Nephron (organoid): ENCODE measurements at regions not wholly inside any gene's neighbourhood (a gene's known extent, or its start where the extent isn't known, plus 50 kb on each side); places are given as distances from the start of the nearest gene placed in this dataset.

ENCODE experiments used
- H3K27ac Mint-ChIP-seq, 3 experiments: 2 replicates each; pipeline ENCODE4 v1.8.0; 2020; ENCODE audit warnings: mixed read lengths in 3 of 3, mild to moderate bottlenecking in 2 of 3, moderate library complexity in 1 of 3
- H3K27me3 Mint-ChIP-seq: 2 replicates; pipeline ENCODE4 v1.8.0; 2021; ENCODE audit warnings: low read depth, mild to moderate bottlenecking, moderate library complexity, mixed read lengths
- H3K36me3 Mint-ChIP-seq: 2 replicates; pipeline ENCODE4 v1.8.0; 2020; ENCODE audit warnings: low read depth, mixed read lengths
- H3K4me1 Mint-ChIP-seq: 2 replicates; pipeline ENCODE4 v1.8.0; 2020; ENCODE audit warnings: mixed read lengths
- H3K4me3 Mint-ChIP-seq, 3 experiments: 2 replicates each; pipeline ENCODE4 v1.8.0; 2020; ENCODE audit warnings: mild to moderate bottlenecking in 3 of 3, mixed read lengths in 3 of 3, moderate library complexity in 2 of 3
- H3K9me3 Mint-ChIP-seq: 2 replicates; pipeline ENCODE4 v1.8.0; 2020; ENCODE audit warnings: mixed read lengths
- CTCF ChIP-seq, 3 experiments: fragments of 200-600 bp; sonication (generic); IDR thresholded peaks; one replicate each; pipeline ENCODE4 v1.5.0; 2021; ENCODE audit warnings: antibody characterized with exemption in 3 of 3; ENCODE audit not compliant: unreplicated experiment in 3 of 3

GRCh38 chr6:169943241-169944060 lies 192.0 kb downstream of the ERMARD start:
- Mint-ChIP-seq H3K27me3 (peaks cover 52% of the 10 kb centered on the region), H3K4me1 (peaks cover 27% of the 10 kb centered on the region), H3K9me3 (peaks cover 36% of the 10 kb centered on the region), H3K27ac (no peak overlapping the region), H3K36me3 (peaks cover 9% of the 10 kb centered on the region), H3K4me3 (no peak overlapping the region)
- no peak for TF ChIP-seq CTCF (IDR thresholded peaks at IDR 0.05; ENCODE audit: unreplicated experiment in 3 of 3)

GRCh38 chr6:169942173-169942572 lies 190.8 kb downstream of the ERMARD start:
- no peak overlapping the region for H3K27ac Mint-ChIP-seq
- peaks cover 9% of the 10 kb centered on the region for H3K36me3 Mint-ChIP-seq
- H3K27me3 Mint-ChIP-seq, result peaks cover 57% of the 10 kb centered on the region
- peaks cover 31% of the 10 kb centered on the region for H3K4me1 Mint-ChIP-seq
- TF ChIP-seq CTCF (IDR thresholded peaks at IDR 0.05; ENCODE audit: unreplicated experiment in 3 of 3), result no peak
- peaks cover 36% of the 10 kb centered on the region for H3K9me3 Mint-ChIP-seq
- no peak overlapping the region for H3K4me3 Mint-ChIP-seq

- TF ChIP-seq CTCF (IDR thresholded peaks at IDR 0.05; ENCODE audit: unreplicated experiment in 3 of 3), result no peak
- peak overlapping the region in 1 of 3 experiments; percentile 26 for H3K4me3 Mint-ChIP-seq
- H3K36me3 Mint-ChIP-seq, result peaks cover 9% of the 10 kb centered on the region
- peaks cover 32% of the 10 kb centered on the region for H3K9me3 Mint-ChIP-seq
- peaks cover 60% of the 10 kb centered on the region for H3K27me3 Mint-ChIP-seq
- H3K4me1 Mint-ChIP-seq, result peaks cover 34% of the 10 kb centered on the region
- H3K27ac Mint-ChIP-seq, result peak overlapping the region; percentile 19 to 48 (median 33)
These were observed 189.3 kb downstream of the ERMARD start for GRCh38 chr6:169940481-169941271.

GRCh38 chr6:169939554-169940164 lies 188.2 kb downstream of the ERMARD start:
- TF ChIP-seq CTCF (IDR thresholded peaks at IDR 0.05; ENCODE audit: unreplicated experiment in 3 of 3), result no peak
- H3K4me3 Mint-ChIP-seq, result no peak overlapping the region
- H3K27ac Mint-ChIP-seq, result peak overlapping the region in 2 of 3 experiments; percentile 10 to 17
- H3K27me3 Mint-ChIP-seq, result peaks cover 63% of the 10 kb centered on the region
- peaks cover 26% of the 10 kb centered on the region for H3K9me3 Mint-ChIP-seq
- peaks cover 4% of the 10 kb centered on the region for H3K36me3 Mint-ChIP-seq
- peaks cover 44% of the 10 kb centered on the region for H3K4me1 Mint-ChIP-seq

GRCh38 chr6:169938731-169939130 lies 187.3 kb downstream of the ERMARD start:
- TF ChIP-seq CTCF (IDR thresholded peaks at IDR 0.05; ENCODE audit: unreplicated experiment in 3 of 3), result no peak
- H3K27me3 Mint-ChIP-seq, result peaks cover 59% of the 10 kb centered on the region
- H3K36me3 Mint-ChIP-seq, result peaks cover 4% of the 10 kb centered on the region
- H3K4me1 Mint-ChIP-seq, result peaks cover 48% of the 10 kb centered on the region
- peaks cover 18% of the 10 kb centered on the region for H3K9me3 Mint-ChIP-seq
- H3K27ac Mint-ChIP-seq, result no peak overlapping the region
- H3K4me3 Mint-ChIP-seq, result no peak overlapping the region
